ENCODE measurements at regions not wholly inside any gene's neighbourhood (a gene's known extent, or its start where the extent isn't known, plus 50 kb on each side); places are given as distances from the start of the nearest gene placed in this dataset.

DNA sequence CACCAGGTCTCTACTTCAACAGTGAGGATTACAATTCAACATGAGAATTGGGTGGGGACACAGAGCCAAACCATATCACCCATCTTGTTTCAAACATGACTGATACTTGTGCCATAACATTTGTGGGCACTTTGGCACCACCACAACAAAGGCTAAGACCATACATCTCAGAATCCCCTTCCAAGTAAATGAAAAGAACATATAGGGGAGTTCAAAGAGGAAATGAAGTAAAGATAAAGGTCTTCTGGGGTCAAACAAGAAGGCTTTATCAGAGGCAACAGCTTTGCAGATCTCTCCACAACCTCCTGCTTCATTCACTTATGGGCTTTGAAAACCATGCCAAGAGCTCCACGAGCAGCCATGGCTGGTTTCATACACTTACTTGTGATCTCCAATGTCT, 122.7 kb downstream of the ANKRD50 start:
- H3K9me2 ChIP-seq = no peaks in the 10 kb centered on the region

DNA sequence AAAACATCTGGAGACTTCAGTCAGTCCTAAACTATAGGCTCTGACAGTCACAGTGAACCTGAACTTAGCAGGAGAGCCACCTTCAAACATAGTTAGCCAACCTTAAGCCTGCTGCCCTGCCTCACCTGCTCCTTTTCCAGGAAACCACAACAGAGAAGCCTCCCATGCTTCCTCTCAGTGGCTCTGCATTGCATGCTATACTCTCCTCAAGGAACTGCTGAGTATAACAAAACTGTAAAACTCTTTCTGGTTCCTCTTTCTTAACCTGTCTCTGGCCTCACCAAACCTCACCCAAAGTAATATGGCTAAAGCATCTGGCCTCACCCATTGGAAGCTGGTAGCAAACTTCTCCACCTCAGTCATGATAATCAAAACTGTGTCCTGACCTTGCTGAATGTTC, 122.1 kb downstream of the ANKRD50 start:
- H3K9ac ChIP-seq = no peak overlapping the region
- no peak for TF ChIP-seq FOXM1 (IDR thresholded peaks at IDR 0.05; ENCODE audit: low read depth)
- no peak for TF ChIP-seq MXI1 (IDR thresholded peaks at IDR 0.05; ENCODE audit: low read depth, low read length)
- TF ChIP-seq FOXJ3 (CRISPR knock-in tag; IDR thresholded peaks at IDR 0.05) = no peak
- TF ChIP-seq, protein P1, sequence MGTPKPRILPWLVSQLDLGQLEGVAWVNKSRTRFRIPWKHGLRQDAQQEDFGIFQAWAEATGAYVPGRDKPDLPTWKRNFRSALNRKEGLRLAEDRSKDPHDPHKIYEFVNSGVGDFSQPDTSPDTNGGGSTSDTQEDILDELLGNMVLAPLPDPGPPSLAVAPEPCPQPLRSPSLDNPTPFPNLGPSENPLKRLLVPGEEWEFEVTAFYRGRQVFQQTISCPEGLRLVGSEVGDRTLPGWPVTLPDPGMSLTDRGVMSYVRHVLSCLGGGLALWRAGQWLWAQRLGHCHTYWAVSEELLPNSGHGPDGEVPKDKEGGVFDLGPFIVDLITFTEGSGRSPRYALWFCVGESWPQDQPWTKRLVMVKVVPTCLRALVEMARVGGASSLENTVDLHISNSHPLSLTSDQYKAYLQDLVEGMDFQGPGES (IDR thresholded peaks at IDR 0.05; ENCODE audit: low read depth, low read length) = no peak
- no peak for TF ChIP-seq CHD2 (IDR thresholded peaks at IDR 0.05; ENCODE audit: low read length, partially characterized antibody)
- TF ChIP-seq RAD21 (IDR thresholded peaks at IDR 0.05; ENCODE audit: low read length) = no peak
- TF ChIP-seq TEAD4 (IDR thresholded peaks at IDR 0.05; ENCODE audit: borderline replicate concordance, insufficient read depth) = no peak
- no peak for TF ChIP-seq NFIC (IDR thresholded peaks at IDR 0.05; ENCODE audit: borderline replicate concordance)
- TF ChIP-seq, protein P2, sequence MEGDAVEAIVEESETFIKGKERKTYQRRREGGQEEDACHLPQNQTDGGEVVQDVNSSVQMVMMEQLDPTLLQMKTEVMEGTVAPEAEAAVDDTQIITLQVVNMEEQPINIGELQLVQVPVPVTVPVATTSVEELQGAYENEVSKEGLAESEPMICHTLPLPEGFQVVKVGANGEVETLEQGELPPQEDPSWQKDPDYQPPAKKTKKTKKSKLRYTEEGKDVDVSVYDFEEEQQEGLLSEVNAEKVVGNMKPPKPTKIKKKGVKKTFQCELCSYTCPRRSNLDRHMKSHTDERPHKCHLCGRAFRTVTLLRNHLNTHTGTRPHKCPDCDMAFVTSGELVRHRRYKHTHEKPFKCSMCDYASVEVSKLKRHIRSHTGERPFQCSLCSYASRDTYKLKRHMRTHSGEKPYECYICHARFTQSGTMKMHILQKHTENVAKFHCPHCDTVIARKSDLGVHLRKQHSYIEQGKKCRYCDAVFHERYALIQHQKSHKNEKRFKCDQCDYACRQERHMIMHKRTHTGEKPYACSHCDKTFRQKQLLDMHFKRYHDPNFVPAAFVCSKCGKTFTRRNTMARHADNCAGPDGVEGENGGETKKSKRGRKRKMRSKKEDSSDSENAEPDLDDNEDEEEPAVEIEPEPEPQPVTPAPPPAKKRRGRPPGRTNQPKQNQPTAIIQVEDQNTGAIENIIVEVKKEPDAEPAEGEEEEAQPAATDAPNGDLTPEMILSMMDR (IDR thresholded peaks at IDR 0.05) = no peak
- TF ChIP-seq EP300 (IDR thresholded peaks at IDR 0.05; ENCODE audit: borderline replicate concordance in 1 of 2, low read depth in 1 of 2, low read length in 1 of 2) = no peak
- TF ChIP-seq SIN3A (IDR thresholded peaks at IDR 0.05; ENCODE audit: borderline replicate concordance, low read depth, low read length) = no peak
- TF ChIP-seq, protein P3, sequence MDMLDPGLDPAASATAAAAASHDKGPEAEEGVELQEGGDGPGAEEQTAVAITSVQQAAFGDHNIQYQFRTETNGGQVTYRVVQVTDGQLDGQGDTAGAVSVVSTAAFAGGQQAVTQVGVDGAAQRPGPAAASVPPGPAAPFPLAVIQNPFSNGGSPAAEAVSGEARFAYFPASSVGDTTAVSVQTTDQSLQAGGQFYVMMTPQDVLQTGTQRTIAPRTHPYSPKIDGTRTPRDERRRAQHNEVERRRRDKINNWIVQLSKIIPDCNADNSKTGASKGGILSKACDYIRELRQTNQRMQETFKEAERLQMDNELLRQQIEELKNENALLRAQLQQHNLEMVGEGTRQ (IDR thresholded peaks at IDR 0.05; ENCODE audit: borderline replicate concordance, low read depth, low read length) = no peak
- no peak for TF ChIP-seq RFX5 (IDR thresholded peaks at IDR 0.05; ENCODE audit: low read length)
- TF ChIP-seq, protein P4, sequence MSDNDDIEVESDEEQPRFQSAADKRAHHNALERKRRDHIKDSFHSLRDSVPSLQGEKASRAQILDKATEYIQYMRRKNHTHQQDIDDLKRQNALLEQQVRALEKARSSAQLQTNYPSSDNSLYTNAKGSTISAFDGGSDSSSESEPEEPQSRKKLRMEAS (IDR thresholded peaks at IDR 0.05; ENCODE audit: low read depth) = no peak
- TF ChIP-seq RXRA (IDR thresholded peaks at IDR 0.05; ENCODE audit: borderline replicate concordance, low read depth) = no peak
- TF ChIP-seq TAF1 (IDR thresholded peaks at IDR 0.05; ENCODE audit: borderline replicate concordance, low read depth, low read length) = no peak
- no peak for TF ChIP-seq EZH2phosphoT487 (IDR thresholded peaks at IDR 0.05; ENCODE audit: borderline replicate concordance, low read depth)
- POLR2A ChIA-PET = no interaction called here

More for the DNA sequence above, 122.7 kb downstream of the ANKRD50 start:
- POLR2A ChIA-PET = no interaction called here
- 73% methylated on average over 1 of the region's 1 CpG for WGBS (ENCODE audit: low lambda C conversion rate)
- CTCF ChIA-PET = no interaction called here
- DNase-seq = no peak
- Histone ChIP-seq H3F3A (replicated peaks; ENCODE audit: insufficient read depth) (no peaks in the 10 kb centered on the region), H3K4me1 (ENCODE audit: control insufficient read depth in 1 of 2, insufficient read depth in 2 of 2, low read depth in 1 of 2, low read length in 1 of 2) (no peaks in the 10 kb centered on the region), H3K27ac (ENCODE audit: low read depth in 2 of 2, low read length in 1 of 2) (no peak overlapping the region), H3K9me3 (peaks cover 8% of the 10 kb centered on the region; the same call in 1 of the 2 replicates), H4K20me1 (ENCODE audit: insufficient read depth) (no peaks in the 10 kb centered on the region), H2AFZ (ENCODE audit: low read depth) (no peak overlapping the region), H3K79me2 (ENCODE audit: insufficient read depth) (no peaks in the 10 kb centered on the region), H3K4me3 (ENCODE audit: low read depth in 2 of 2, low read length in 1 of 2) (no peak overlapping the region), H3K36me3 (replicated peaks in 1 of 2; ENCODE audit: control insufficient read depth in 1 of 2, insufficient read depth in 2 of 2, low read length in 1 of 2) (no peaks in the 10 kb centered on the region), H3K4me2 (no peak overlapping the region), H3K27me3 (ENCODE audit: insufficient read depth) (no peaks in the 10 kb centered on the region), H3K9ac (no peak overlapping the region)
- TF ChIP-seq TEAD4 (IDR thresholded peaks at IDR 0.05; ENCODE audit: borderline replicate concordance, insufficient read depth) = no peak
- no peak for TF ChIP-seq YY1 (IDR thresholded peaks at IDR 0.05; ENCODE audit: low read depth)
- TF ChIP-seq FOXJ3 (CRISPR knock-in tag; IDR thresholded peaks at IDR 0.05) = no peak
- TF ChIP-seq NRF1 (IDR thresholded peaks at IDR 0.05; ENCODE audit: low read depth, low read length) = no peak
- TF ChIP-seq FOSL2 (IDR thresholded peaks at IDR 0.05; ENCODE audit: borderline replicate concordance, low read depth) = no peak
- TF ChIP-seq RCOR1 (IDR thresholded peaks at IDR 0.05; ENCODE audit: low read length) = no peak
- no peak for TF ChIP-seq FOXM1 (IDR thresholded peaks at IDR 0.05; ENCODE audit: low read depth)
- no peak for TF ChIP-seq TCF12 (IDR thresholded peaks at IDR 0.05)
- no peak for TF ChIP-seq EZH2phosphoT487 (IDR thresholded peaks at IDR 0.05; ENCODE audit: borderline replicate concordance, low read depth)
- no peak for TF ChIP-seq GATA2 (CRISPR knock-in tag; IDR thresholded peaks at IDR 0.05)

More for the DNA sequence above, 122.1 kb downstream of the ANKRD50 start:
- Histone ChIP-seq H3K9me3 (peaks cover 8% of the 10 kb centered on the region; the same call in 1 of the 2 replicates), H4K20me1 (ENCODE audit: insufficient read depth) (no peaks in the 10 kb centered on the region), H2AFZ (ENCODE audit: low read depth) (no peak overlapping the region), H3K4me1 (ENCODE audit: control insufficient read depth in 1 of 2, insufficient read depth in 2 of 2, low read depth in 1 of 2, low read length in 1 of 2) (no peaks in the 10 kb centered on the region), H3K9me2 (no peaks in the 10 kb centered on the region), H3K79me2 (ENCODE audit: insufficient read depth) (no peaks in the 10 kb centered on the region), H3K4me3 (ENCODE audit: low read depth in 2 of 2, low read length in 1 of 2) (no peak overlapping the region), H3K27me3 (ENCODE audit: insufficient read depth) (no peaks in the 10 kb centered on the region), H3K36me3 (replicated peaks in 1 of 2; ENCODE audit: control insufficient read depth in 1 of 2, insufficient read depth in 2 of 2, low read length in 1 of 2) (no peaks in the 10 kb centered on the region), H3F3A (replicated peaks; ENCODE audit: insufficient read depth) (no peaks in the 10 kb centered on the region), H3K27ac (ENCODE audit: low read depth in 2 of 2, low read length in 1 of 2) (no peak overlapping the region), H3K4me2 (no peak overlapping the region)
- no peak for DNase-seq
- CTCF ChIA-PET = interaction anchor here (1.0 kb wide), 1 partner anchor 39 kb away, joined by 3 read pairs; no protein-coding TSS in a partner anchor

All from SK-N-SH (cell line).